M059J (cell line): ENCODE measurements at regions not wholly inside any gene's neighbourhood (a gene's known extent, or its start where the extent isn't known, plus 50 kb on each side); places are given as distances from the start of the nearest gene placed in this dataset.
A peak's percentile ranks its signal among the peaks of the same experiment; 100 is the strongest.
"Not testable (repeated sequence)": the region's sequence is repeated elsewhere in the genome, so short reads cannot be mapped to it uniquely, and the experiment has no call there.

ENCODE experiments used
- DNase-seq: peaks from one replicate; pipeline ENCODE4 v3.0.0-alpha.2; 2012; ENCODE audit warnings: low read depth

DNA sequence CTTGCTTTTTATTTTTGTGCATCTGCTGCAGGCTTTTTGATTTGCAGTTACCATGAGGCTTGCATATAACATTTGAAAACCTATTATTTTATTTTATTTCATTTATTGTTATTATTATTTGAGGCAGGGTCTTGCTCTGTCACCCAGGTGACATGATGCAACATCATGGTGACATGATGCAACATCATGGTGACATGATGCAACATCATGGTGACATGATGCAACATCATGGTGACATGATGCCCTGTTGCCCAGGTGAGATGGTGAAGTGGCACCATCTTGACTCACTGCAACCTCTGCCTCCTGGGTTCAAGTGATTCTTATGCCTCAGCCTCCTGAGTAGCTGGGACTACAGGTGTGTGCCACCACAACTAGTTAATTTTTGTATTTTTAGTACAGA lies 244.5 kb upstream of the CTBP2 start:
- DNase-seq = not testable (repeated sequence)

- no peak for DNase-seq
These were observed 241.1 kb upstream of the CTBP2 start for GRCh38 chr10:125401462-125401861.

- no peak for DNase-seq
These were observed 238.9 kb upstream of the CTBP2 start for GRCh38 chr10:125399289-125399688.

GRCh38 chr10:125398270-125398669 lies 237.9 kb upstream of the CTBP2 start:
- no peak for DNase-seq

GRCh38 chr10:125397608-125398007 lies 237.2 kb upstream of the CTBP2 start:
- DNase-seq = no peak

DNA sequence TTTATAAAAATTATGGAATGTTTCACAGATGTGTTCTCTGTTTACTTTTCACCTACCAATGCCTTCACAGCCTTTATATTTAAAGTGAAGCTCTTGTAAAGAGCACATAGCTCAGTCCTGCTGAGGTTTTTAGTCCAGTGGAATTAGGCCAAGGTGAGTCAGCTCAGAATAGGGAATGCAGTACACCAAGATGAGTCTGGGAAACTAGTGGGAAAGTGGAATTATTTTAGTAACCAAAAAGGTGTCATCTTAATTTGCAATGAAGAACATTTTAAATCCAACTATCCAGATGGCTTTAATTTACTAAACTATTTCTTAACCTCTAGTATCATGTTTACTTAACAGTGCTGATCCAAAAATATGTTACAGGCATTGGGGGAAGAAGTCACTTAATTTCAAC lies 236.3 kb upstream of the CTBP2 start:
- peak; percentile 42 for DNase-seq

GRCh38 chr10:125392609-125393008 lies 232.2 kb upstream of the CTBP2 start:
- no peak for DNase-seq

DNA sequence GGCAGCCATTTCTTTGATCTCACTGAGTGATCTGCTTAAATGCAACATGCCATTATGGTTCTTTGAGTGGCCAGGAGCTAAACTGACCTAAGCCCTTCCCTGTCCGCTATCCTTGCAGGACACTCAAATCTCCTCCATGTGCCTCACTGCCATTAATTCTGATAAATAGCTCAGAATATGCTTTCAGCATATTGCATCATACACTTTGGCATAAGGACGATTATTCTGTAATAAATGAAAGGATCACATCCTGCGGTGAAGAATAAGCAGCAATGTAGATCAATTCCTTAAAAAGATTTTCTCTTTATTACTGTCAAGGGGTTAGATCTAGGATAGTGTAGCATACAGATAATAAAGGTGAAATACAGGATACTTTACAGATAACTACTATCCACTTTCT lies 231.8 kb upstream of the CTBP2 start:
- DNase-seq = no peak

DNA sequence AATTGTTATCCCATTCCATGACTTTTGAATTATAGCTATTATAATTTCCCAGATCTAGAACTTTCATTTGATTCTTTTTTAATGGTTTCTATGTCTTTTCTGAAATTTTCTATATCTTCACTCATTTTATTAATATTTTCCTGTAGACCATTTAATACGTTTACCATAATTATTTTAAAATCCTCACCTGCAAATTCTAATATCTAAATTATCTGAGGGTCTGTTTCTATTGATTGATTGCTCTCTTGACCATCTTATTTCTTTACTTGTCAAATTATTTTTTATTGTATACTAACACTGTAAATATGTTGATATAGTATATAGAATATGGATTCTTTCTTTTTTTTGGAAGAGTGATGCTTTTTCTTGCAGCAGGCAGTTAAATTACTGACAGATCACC lies 229.3 kb upstream of the CTBP2 start:
- no peak for DNase-seq

- no peak for DNase-seq
These were observed 219.2 kb upstream of the CTBP2 start for GRCh38 chr10:125379592-125379991.

DNA sequence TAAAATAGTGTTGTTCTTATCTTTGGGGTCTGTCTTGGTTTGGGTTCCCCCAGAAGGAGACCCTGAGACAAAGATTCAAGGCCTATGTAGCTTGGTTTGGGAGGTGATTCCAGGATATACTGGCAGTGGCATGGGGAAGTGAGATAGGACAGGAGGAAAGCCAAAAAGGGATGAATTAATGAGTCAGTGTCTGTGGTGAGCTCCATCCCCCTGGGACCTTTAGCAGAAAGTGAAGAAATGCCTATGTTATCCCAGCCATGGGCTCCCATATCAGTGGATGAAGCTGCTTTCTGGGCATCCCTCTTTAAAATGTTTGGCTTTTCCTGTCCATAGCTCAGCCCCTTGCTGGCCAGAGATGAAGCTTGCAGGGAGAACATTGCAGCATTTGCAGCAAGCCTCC lies 217.0 kb upstream of the CTBP2 start:
- no peak for DNase-seq

GRCh38 chr10:125375210-125375609 lies 214.8 kb upstream of the CTBP2 start:
- peak; percentile 36 for DNase-seq

- DNase-seq = no peak
These were observed 213.2 kb upstream of the CTBP2 start for GRCh38 chr10:125373546-125373945.

- DNase-seq = no peak
These were observed 210.2 kb upstream of the CTBP2 start for GRCh38 chr10:125370578-125370977.

GRCh38 chr10:125369382-125370326 lies 209.3 kb upstream of the CTBP2 start:
- DNase-seq = no peak

DNA sequence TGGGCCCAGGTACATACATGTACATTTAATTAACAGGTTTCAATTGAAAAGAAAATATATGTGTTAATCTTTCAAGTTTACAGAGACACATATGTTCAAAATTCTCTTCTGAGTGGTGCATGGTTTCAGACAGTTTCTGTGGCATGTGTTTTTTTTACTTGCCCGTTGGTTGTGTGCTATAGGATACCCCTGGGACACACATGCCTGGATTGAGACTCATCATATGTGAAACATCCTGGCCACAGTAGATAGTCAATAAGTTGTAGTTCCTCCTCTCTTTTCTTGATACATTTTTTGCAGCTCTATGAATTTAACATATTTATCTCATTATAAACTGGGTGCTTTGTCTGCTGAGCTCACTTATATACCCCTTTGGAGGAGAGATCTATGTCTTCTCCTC lies 207.8 kb upstream of the CTBP2 start:
- no peak for DNase-seq

DNA sequence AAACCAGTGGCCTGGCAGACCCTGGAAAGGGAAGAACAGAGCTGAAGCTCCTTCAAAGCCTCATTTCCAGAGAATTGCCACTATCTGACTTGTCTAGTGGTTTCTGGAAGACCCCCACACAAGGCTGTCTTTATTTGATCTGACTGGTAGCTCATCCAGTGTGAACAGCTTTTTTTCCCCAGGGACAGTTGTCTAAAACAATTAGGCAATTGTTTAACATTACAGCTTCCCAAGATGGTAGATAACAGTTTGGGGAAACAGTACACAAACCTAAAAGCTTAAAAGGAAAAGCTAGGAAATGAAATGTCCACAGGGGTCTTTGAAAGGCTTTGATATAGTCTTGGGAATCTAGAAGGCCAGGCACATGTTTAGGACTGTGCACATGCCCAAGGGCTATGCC lies 203.4 kb upstream of the CTBP2 start:
- DNase-seq = no peak

GRCh38 chr10:125362950-125363349 lies 202.6 kb upstream of the CTBP2 start:
- DNase-seq = no peak

DNA sequence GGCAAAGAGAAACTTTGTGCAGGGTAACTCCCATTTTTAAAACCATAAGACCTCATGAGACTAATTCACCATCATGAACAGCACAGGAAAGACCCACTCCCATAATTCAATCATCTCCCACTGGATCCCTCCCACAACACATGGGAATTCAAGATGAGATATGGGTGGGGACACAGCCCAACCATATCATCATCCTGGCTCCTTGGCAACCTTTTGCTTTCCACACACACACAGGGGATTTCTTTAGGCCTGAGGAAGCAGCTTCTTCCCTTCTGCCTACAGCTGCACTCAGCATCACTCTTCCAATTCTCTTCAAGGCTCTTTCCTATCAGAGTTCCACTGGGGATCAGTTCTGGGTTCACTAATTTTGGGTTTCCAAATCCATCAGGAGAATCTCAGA lies 199.0 kb upstream of the CTBP2 start:
- DNase-seq = no peak

- DNase-seq = no peak
These were observed 195.3 kb upstream of the CTBP2 start for GRCh38 chr10:125355657-125356056.

GRCh38 chr10:125350519-125350918 lies 190.2 kb upstream of the CTBP2 start:
- no peak for DNase-seq

DNA sequence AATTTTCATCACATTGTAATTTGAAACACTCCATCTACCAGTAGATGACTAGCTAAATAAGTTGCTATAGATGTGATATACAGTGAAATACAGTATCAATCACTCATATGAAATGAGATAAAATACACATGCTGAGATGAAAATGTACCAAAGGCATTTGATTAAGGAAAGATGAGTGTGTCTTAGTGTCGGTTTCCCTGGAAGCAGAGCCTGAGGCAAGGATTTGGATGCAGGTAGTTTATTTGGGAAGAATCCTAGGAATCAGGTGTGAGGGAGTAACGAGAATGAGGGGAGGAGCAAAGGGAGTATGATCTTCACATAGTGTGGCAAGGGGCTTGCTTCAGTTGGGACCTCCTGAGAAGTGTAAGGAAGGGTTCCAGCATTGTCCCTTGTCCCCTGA lies 188.2 kb upstream of the CTBP2 start:
- DNase-seq = no peak

DNA sequence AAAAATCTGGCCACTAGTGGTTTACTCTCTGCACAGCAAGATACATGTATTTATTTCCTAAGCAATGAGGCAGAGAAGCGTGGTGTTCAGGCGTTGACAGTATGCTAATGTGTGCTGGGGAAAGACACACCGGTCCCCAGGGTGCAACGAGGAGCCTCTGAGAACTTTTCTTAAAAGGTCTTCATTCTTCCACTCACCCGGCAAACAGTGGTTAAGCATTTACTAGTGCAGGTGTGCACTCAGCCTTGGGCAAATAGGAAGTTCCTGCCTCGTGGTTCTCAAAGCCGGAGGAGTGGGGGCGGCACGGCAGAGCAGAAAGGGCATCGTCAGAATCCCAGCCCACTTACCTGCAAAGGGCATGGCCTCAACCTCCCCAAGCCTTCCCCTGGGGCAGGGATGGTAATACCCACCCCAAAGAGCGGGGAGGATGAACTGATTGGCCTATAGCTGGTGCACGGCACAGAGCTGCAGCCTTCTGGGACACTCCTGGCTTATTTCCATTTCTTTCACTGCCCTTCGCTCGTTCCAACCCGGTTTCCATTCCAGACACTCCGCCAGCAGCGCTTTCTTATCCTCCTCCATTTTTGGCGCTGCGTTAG lies 184.3 kb upstream of the CTBP2 start:
- DNase-seq = no peak
